NCI-H1417 (cell line): ENCODE measurements at regions not wholly inside any gene's neighbourhood (a gene's known extent, or its start where the extent isn't known, plus 50 kb on each side); places are given as distances from the start of the nearest gene placed in this dataset.
"Not testable (repeated sequence)": the region's sequence is repeated elsewhere in the genome, so short reads cannot be mapped to it uniquely, and the experiment has no call there.

Experiments
- DNase-seq, 3 experiments: peaks; one replicate each; lab custom pipeline; 2025; lab: John Stamatoyannopoulos, UW

- DNase-seq, result not testable (repeated sequence)
Observed at GRCh38 chr7:149995369-149996026, 121.7 kb downstream of the ATP6V0E2 start.

- not testable (repeated sequence) for DNase-seq
Observed at GRCh38 chr7:150000780-150001599, 127.2 kb downstream of the ATP6V0E2 start.

- DNase-seq, result no peak
Observed at GRCh38 chr7:150003304-150003810, 129.6 kb downstream of the ATP6V0E2 start.

- not testable (repeated sequence) for DNase-seq
Observed at GRCh38 chr7:150003973-150004372, 130.2 kb downstream of the ATP6V0E2 start.

GRCh38 chr7:150004843-150005242 lies 131.1 kb downstream of the ATP6V0E2 start:
- DNase-seq, result not testable (repeated sequence)

GRCh38 chr7:150009620-150010303 lies 136.0 kb downstream of the ATP6V0E2 start:
- peak in 1 of 3 experiments; percentile 11 for DNase-seq

GRCh38 chr7:150016651-150017189 lies 143.0 kb downstream of the ATP6V0E2 start:
- DNase-seq, result not testable (repeated sequence)

GRCh38 chr7:150020210-150020609 lies 146.4 kb downstream of the ATP6V0E2 start:
- DNase-seq, result not testable (repeated sequence)

GRCh38 chr7:150024550-150025490 lies 151.1 kb downstream of the ATP6V0E2 start:
- DNase-seq, result not testable (repeated sequence)

GRCh38 chr7:150025802-150026201 lies 152.0 kb downstream of the ATP6V0E2 start:
- not testable (repeated sequence) for DNase-seq

GRCh38 chr7:150028344-150029012 lies 154.7 kb downstream of the ATP6V0E2 start:
- not testable (repeated sequence) for DNase-seq

GRCh38 chr7:150029013-150029389 lies 155.2 kb downstream of the ATP6V0E2 start:
- not testable (repeated sequence) for DNase-seq

GRCh38 chr7:150031733-150032132 lies 158.0 kb downstream of the ATP6V0E2 start:
- DNase-seq, result not testable (repeated sequence)

GRCh38 chr7:150033711-150034110 lies 159.9 kb downstream of the ATP6V0E2 start:
- DNase-seq, result not testable (repeated sequence)

- not testable (repeated sequence) for DNase-seq
Observed at GRCh38 chr7:150035769-150036168, 162.0 kb downstream of the ATP6V0E2 start.

- not testable (repeated sequence) for DNase-seq
Observed at GRCh38 chr7:150039061-150039460, 165.3 kb downstream of the ATP6V0E2 start.

GRCh38 chr7:150042281-150042680 lies 168.5 kb downstream of the ATP6V0E2 start:
- not testable (repeated sequence) for DNase-seq

- not testable (repeated sequence) for DNase-seq
Observed at GRCh38 chr7:150044771-150045170, 171.0 kb downstream of the ATP6V0E2 start.

GRCh38 chr7:150045596-150045995 lies 171.8 kb downstream of the ATP6V0E2 start:
- DNase-seq, result not testable (repeated sequence)
